ENCODE measurements at regions not wholly inside any gene's neighbourhood (a gene's known extent, or its start where the extent isn't known, plus 50 kb on each side); places are given as distances from the start of the nearest gene placed in this dataset.

- Histone ChIP-seq H3K4me1 (ENCODE audit: control insufficient read depth, insufficient read depth, low read length) (no peaks in the 10 kb centered on the region), H3K4me3 (ENCODE audit: low read depth, low read length) (no peak overlapping the region), H3K27ac (ENCODE audit: extremely low read depth, low read depth, low read length) (no peak overlapping the region), H3K36me3 (ENCODE audit: control insufficient read depth in 2 of 2, insufficient read depth in 1 of 2, low read length in 2 of 2) (no peaks in the 10 kb centered on the region), H3K9me3 (ENCODE audit: control insufficient read depth, insufficient read depth, low read depth, low read length) (no peaks in the 10 kb centered on the region)
- ChIA-PET CTCF (no interaction called here), POLR2A (no interaction called here)
- no peak for TF ChIP-seq ZNF837 (tag by site-specific recombination; IDR thresholded peaks at IDR 0.05)
- TF ChIP-seq, protein P1, sequence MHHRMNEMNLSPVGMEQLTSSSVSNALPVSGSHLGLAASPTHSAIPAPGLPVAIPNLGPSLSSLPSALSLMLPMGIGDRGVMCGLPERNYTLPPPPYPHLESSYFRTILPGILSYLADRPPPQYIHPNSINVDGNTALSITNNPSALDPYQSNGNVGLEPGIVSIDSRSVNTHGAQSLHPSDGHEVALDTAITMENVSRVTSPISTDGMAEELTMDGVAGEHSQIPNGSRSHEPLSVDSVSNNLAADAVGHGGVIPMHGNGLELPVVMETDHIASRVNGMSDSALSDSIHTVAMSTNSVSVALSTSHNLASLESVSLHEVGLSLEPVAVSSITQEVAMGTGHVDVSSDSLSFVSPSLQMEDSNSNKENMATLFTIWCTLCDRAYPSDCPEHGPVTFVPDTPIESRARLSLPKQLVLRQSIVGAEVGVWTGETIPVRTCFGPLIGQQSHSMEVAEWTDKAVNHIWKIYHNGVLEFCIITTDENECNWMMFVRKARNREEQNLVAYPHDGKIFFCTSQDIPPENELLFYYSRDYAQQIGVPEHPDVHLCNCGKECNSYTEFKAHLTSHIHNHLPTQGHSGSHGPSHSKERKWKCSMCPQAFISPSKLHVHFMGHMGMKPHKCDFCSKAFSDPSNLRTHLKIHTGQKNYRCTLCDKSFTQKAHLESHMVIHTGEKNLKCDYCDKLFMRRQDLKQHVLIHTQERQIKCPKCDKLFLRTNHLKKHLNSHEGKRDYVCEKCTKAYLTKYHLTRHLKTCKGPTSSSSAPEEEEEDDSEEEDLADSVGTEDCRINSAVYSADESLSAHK (tag by site-specific recombination; IDR thresholded peaks at IDR 0.05) = no peak
- no peak for TF ChIP-seq ZNF426 (tag by site-specific recombination; IDR thresholded peaks at IDR 0.05)
- TF ChIP-seq ZNF37A (tag by site-specific recombination; IDR thresholded peaks at IDR 0.05) = no peak
- TF ChIP-seq ZNF555 (tag by site-specific recombination; conservative IDR thresholded peaks at IDR 0.05) = no peak
- TF ChIP-seq, protein P2, sequence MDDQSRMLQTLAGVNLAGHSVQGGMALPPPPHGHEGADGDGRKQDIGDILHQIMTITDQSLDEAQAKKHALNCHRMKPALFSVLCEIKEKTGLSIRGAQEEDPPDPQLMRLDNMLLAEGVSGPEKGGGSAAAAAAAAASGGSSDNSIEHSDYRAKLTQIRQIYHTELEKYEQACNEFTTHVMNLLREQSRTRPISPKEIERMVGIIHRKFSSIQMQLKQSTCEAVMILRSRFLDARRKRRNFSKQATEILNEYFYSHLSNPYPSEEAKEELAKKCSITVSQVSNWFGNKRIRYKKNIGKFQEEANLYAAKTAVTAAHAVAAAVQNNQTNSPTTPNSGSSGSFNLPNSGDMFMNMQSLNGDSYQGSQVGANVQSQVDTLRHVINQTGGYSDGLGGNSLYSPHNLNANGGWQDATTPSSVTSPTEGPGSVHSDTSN (CRISPR knock-in tag; IDR thresholded peaks at IDR 0.05) = no peak
- TF ChIP-seq KLF7 (tag by site-specific recombination; IDR thresholded peaks at IDR 0.05; ENCODE audit: borderline replicate concordance) = no peak
- TF ChIP-seq ZNF624 (tag by site-specific recombination; IDR thresholded peaks at IDR 0.05) = no peak
- no peak for TF ChIP-seq ZNF660 (tag by site-specific recombination; IDR thresholded peaks at IDR 0.05)
- no peak for TF ChIP-seq ZNF324 (tag by site-specific recombination; IDR thresholded peaks at IDR 0.05)
- TF ChIP-seq ZNF433 (tag by site-specific recombination; IDR thresholded peaks at IDR 0.05; ENCODE audit: low read depth) = no peak
- TF ChIP-seq ZNF449 (tag by site-specific recombination; IDR thresholded peaks at IDR 0.05) = no peak
- TF ChIP-seq OVOL3 (tag by site-specific recombination; IDR thresholded peaks at IDR 0.05) = no peak
- TF ChIP-seq ZNF157 (tag by site-specific recombination; IDR thresholded peaks at IDR 0.05) = no peak
- TF ChIP-seq ZNF530 (tag by site-specific recombination; IDR thresholded peaks at IDR 0.05; ENCODE audit: low read depth) = no peak
- no peak for TF ChIP-seq ZNF518A (tag by site-specific recombination; conservative IDR thresholded peaks at IDR 0.05; ENCODE audit: low read depth)
Measured at GRCh38 chr18:28767201-28767600, 590.3 kb upstream of the CDH2 start.

GRCh38 chr18:28766721-28767120, 589.8 kb upstream of the CDH2 start:
- H3K4me3 ChIP-seq (ENCODE audit: low read depth, low read length) = no peak overlapping the region
- no peaks in the 10 kb centered on the region for H3K4me1 ChIP-seq (ENCODE audit: control insufficient read depth, insufficient read depth, low read length)
- TF ChIP-seq, protein P3, sequence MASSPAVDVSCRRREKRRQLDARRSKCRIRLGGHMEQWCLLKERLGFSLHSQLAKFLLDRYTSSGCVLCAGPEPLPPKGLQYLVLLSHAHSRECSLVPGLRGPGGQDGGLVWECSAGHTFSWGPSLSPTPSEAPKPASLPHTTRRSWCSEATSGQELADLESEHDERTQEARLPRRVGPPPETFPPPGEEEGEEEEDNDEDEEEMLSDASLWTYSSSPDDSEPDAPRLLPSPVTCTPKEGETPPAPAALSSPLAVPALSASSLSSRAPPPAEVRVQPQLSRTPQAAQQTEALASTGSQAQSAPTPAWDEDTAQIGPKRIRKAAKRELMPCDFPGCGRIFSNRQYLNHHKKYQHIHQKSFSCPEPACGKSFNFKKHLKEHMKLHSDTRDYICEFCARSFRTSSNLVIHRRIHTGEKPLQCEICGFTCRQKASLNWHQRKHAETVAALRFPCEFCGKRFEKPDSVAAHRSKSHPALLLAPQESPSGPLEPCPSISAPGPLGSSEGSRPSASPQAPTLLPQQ (tag by site-specific recombination; IDR thresholded peaks at IDR 0.05) = no peak
- H3K27ac ChIP-seq (ENCODE audit: extremely low read depth, low read depth, low read length) = no peak overlapping the region
- no peaks in the 10 kb centered on the region for H3K36me3 ChIP-seq (ENCODE audit: control insufficient read depth in 2 of 2, insufficient read depth in 1 of 2, low read length in 2 of 2)
- H3K9me3 ChIP-seq (ENCODE audit: control insufficient read depth, insufficient read depth, low read depth, low read length) = no peaks in the 10 kb centered on the region
- CTCF ChIA-PET = no interaction called here
- POLR2A ChIA-PET = no interaction called here
